ENCODE measurements at regions not wholly inside any gene's neighbourhood (a gene's known extent, or its start where the extent isn't known, plus 50 kb on each side); places are given as distances from the start of the nearest gene placed in this dataset.

DNA sequence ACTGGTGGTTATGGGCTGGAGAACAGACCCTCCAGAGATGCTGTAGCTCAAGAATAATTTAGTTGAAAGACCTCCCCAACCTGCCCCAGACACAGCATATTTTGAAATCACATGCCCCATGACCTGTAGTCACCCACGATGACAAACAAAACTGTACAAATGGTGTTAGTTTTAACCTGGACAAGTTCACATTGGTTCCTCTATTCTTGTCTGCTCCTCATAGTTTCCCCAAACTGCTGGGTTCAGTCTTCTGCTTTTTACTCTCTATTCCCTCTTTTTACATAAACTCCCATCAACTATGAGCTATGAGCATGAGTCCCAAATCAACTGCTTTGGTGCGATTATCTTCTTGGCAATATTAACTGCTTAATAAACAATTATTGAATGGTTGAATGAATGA lies 365.3 kb upstream of the CLINT1 start:
- peaks cover 0 to 5% (median 0%) of the 10 kb centered on the region in 7 donors for H3K9me3 Mint-ChIP-seq
- H3K36me3 Mint-ChIP-seq, result no peaks in the 10 kb centered on the region
- DNase-seq (no peak), ATAC-seq (ENCODE audit: low read depth in 2 of 2) (peak; percentile 61 to 75)
- peak overlapping the region in 1 of 8 donors; percentile 57 for H3K4me3 Mint-ChIP-seq
- peak overlapping the region in 1 of 6 donors; percentile 3 for H3K27ac Mint-ChIP-seq
- H3K27me3 Mint-ChIP-seq, result peaks cover 0 to 3% (median 0%) of the 10 kb centered on the region in 3 donors
- H3K4me1 Mint-ChIP-seq, result peaks cover 7 to 10% (median 8%) of the 10 kb centered on the region in 3 donors

- Mint-ChIP-seq H3K27me3 (peaks cover 0 to 3% (median 0%) of the 10 kb centered on the region in 3 donors), H3K9me3 (peaks cover 0 to 4% (median 0%) of the 10 kb centered on the region in 7 donors), H3K4me1 (peaks cover 7 to 10% (median 8%) of the 10 kb centered on the region in 3 donors), H3K36me3 (no peaks in the 10 kb centered on the region), H3K4me3 (no peak overlapping the region), H3K27ac (no peak overlapping the region)
- no peak for ATAC-seq (ENCODE audit: low read depth in 2 of 2)
- no peak for DNase-seq
These were observed 364.2 kb upstream of the CLINT1 start for GRCh38 chr5:158223054-158223600.

GRCh38 chr5:158212917-158213316 lies 354.0 kb upstream of the CLINT1 start:
- H3K9me3 Mint-ChIP-seq, result peaks cover 0 to 9% (median 2%) of the 10 kb centered on the region in 7 donors
- peaks cover 0 to 8% of the 10 kb centered on the region in 2 donors for H3K36me3 Mint-ChIP-seq

DNA sequence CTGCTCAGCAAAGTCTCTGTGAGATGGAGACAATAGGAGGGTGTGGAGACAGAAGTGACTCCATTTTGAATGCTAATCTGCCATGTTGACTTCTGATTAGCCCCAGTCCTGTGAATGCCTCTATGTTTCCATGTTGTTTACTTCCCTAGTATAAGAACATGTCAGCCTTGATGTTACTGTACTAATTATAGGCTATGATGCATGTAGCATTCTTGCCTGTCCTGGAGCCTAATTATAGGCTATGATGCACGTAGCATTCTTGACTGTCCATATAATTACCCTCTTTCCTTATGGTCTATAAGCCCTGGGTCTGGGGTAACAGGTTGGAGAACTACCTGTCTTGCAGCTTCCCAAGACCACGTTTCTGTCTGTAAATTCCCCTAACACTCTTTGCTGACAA lies 353.3 kb upstream of the CLINT1 start:
- peaks cover 0 to 3% (median 0%) of the 10 kb centered on the region in 3 donors for H3K27me3 Mint-ChIP-seq
- H3K9me3 Mint-ChIP-seq, result peaks cover 0 to 7% (median 2%) of the 10 kb centered on the region in 7 donors
- H3K27ac Mint-ChIP-seq, result peak overlapping the region in 1 of 6 donors; percentile 28
- ATAC-seq (ENCODE audit: low read depth in 2 of 2) (no peak), DNase-seq (no peak)
- no peak overlapping the region for H3K4me3 Mint-ChIP-seq
- peaks cover 0 to 8% of the 10 kb centered on the region in 2 donors for H3K36me3 Mint-ChIP-seq
- H3K4me1 Mint-ChIP-seq, result peaks cover 0 to 6% (median 5%) of the 10 kb centered on the region in 3 donors

More at GRCh38 chr5:158212917-158213316, 354.0 kb upstream of the CLINT1 start:
- ATAC-seq (ENCODE audit: low read depth in 2 of 2) (no peak), DNase-seq (no peak)
- Mint-ChIP-seq H3K4me1 (peaks cover 0 to 6% (median 5%) of the 10 kb centered on the region in 3 donors), H3K4me3 (no peak overlapping the region), H3K27me3 (peaks cover 0 to 3% (median 0%) of the 10 kb centered on the region in 3 donors), H3K27ac (no peak overlapping the region)

GRCh38 chr5:158209219-158209908 lies 350.4 kb upstream of the CLINT1 start:
- Mint-ChIP-seq H3K36me3 (peaks cover 0 to 8% of the 10 kb centered on the region in 2 donors), H3K4me3 (peak overlapping the region in 4 of 8 donors; percentile 6 to 55 (median 41))

GRCh38 chr5:158207733-158208132 lies 348.8 kb upstream of the CLINT1 start:
- H3K27ac Mint-ChIP-seq, result no peak overlapping the region
- peaks cover 0 to 8% of the 10 kb centered on the region in 2 donors for H3K36me3 Mint-ChIP-seq
- H3K4me1 Mint-ChIP-seq, result peaks cover 0 to 11% (median 6%) of the 10 kb centered on the region in 3 donors
- peaks cover 0 to 3% (median 0%) of the 10 kb centered on the region in 3 donors for H3K27me3 Mint-ChIP-seq
- H3K9me3 Mint-ChIP-seq, result peaks cover 0 to 7% (median 2%) of the 10 kb centered on the region in 7 donors
- ATAC-seq (ENCODE audit: low read depth in 2 of 2) (no peak), DNase-seq (no peak)
- H3K4me3 Mint-ChIP-seq, result no peak overlapping the region

More at GRCh38 chr5:158209219-158209908, 350.4 kb upstream of the CLINT1 start:
- Mint-ChIP-seq H3K27me3 (peaks cover 0 to 3% (median 0%) of the 10 kb centered on the region in 3 donors), H3K9me3 (peaks cover 0 to 7% (median 2%) of the 10 kb centered on the region in 7 donors), H3K4me1 (peaks cover 0 to 8% (median 6%) of the 10 kb centered on the region in 3 donors), H3K27ac (peak overlapping the region in 3 of 6 donors; percentile 10 to 80 (median 46))
- ATAC-seq (ENCODE audit: low read depth in 2 of 2), result no peak
- no peak for DNase-seq

DNA sequence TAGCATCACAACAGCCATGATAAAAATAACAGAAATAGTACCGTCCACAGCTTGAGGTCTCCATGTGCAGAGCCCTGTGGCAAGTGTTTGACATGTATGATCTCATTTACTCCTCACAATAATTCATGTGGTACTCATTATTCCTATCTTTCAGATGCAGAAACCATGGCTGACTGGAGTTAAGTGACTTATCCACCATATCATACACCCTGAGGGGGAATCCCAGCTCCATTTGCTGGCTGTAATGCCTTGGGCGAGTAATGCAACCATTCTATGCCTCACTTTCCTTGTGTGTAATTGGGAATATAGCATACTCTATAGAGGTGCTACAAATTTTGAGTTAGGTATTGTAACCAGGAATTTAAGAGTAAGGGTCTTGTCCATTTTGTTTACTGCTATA lies 347.0 kb upstream of the CLINT1 start:
- H3K27me3 Mint-ChIP-seq, result peaks cover 0 to 3% (median 0%) of the 10 kb centered on the region in 3 donors
- peaks cover 0 to 8% of the 10 kb centered on the region in 2 donors for H3K36me3 Mint-ChIP-seq
- DNase-seq (no peak), ATAC-seq (ENCODE audit: low read depth in 2 of 2) (no peak)
- peaks cover 0 to 11% (median 6%) of the 10 kb centered on the region in 3 donors for H3K4me1 Mint-ChIP-seq
- peaks cover 0 to 7% (median 2%) of the 10 kb centered on the region in 7 donors for H3K9me3 Mint-ChIP-seq
- no peak overlapping the region for H3K4me3 Mint-ChIP-seq
- H3K27ac Mint-ChIP-seq, result no peak overlapping the region

DNA sequence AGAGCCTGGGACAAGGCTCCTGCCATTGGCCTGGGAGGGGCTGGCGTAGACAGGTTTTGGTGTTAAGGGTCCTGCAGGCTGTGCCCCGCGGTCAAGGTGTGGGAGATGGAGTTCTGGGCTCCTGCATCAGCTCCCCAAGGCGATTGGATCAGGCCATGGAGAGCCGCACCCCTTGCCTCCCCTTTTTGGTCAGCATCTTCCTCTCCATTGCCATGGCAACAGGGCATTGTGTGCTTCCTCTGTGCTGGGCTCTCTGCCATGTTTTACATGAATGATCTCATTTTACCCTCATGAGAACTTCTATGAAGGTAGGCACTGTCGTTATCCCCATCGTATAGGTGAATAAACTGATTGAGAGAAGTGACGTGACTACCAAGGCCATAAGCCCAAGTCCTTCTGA lies 344.3 kb upstream of the CLINT1 start:
- no peak for ATAC-seq (ENCODE audit: low read depth in 2 of 2)
- no peak overlapping the region for H3K4me3 Mint-ChIP-seq
- no peaks in the 10 kb centered on the region for H3K9me3 Mint-ChIP-seq
- H3K4me1 Mint-ChIP-seq, result peaks cover 9 to 15% (median 14%) of the 10 kb centered on the region in 3 donors
- no peaks in the 10 kb centered on the region for H3K27me3 Mint-ChIP-seq
- H3K36me3 Mint-ChIP-seq, result no peaks in the 10 kb centered on the region
- DNase-seq, result no peak
- H3K27ac Mint-ChIP-seq, result no peak overlapping the region

GRCh38 chr5:158202801-158203200 lies 343.9 kb upstream of the CLINT1 start:
- Mint-ChIP-seq H3K27ac (no peak overlapping the region), H3K36me3 (no peaks in the 10 kb centered on the region), H3K4me1 (peaks cover 13 to 20% (median 18%) of the 10 kb centered on the region in 3 donors), H3K4me3 (no peak overlapping the region), H3K27me3 (no peaks in the 10 kb centered on the region), H3K9me3 (no peaks in the 10 kb centered on the region)
- ATAC-seq (ENCODE audit: low read depth in 2 of 2) (no peak), DNase-seq (no peak)

- Mint-ChIP-seq H3K27me3 (no peaks in the 10 kb centered on the region), H3K9me3 (peaks cover 0 to 2% (median 0%) of the 10 kb centered on the region in 7 donors)
- ATAC-seq (ENCODE audit: low read depth in 2 of 2), result no peak
These were observed 341.7 kb upstream of the CLINT1 start for GRCh38 chr5:158200619-158201018.

GRCh38 chr5:158198636-158199035 lies 339.7 kb upstream of the CLINT1 start:
- peak overlapping the region in 6 of 8 donors; percentile 46 to 77 (median 60) for H3K4me3 Mint-ChIP-seq
- H3K9me3 Mint-ChIP-seq, result peaks cover 0 to 2% (median 0%) of the 10 kb centered on the region in 7 donors
- DNase-seq (peak; percentile 60), ATAC-seq (ENCODE audit: low read depth in 2 of 2) (peak; percentile 76 to 77)
- no peaks in the 10 kb centered on the region for H3K27me3 Mint-ChIP-seq
- H3K27ac Mint-ChIP-seq, result peak overlapping the region; percentile 37 to 93 (median 76)
- no peaks in the 10 kb centered on the region for H3K36me3 Mint-ChIP-seq
- peaks cover 48 to 57% (median 54%) of the 10 kb centered on the region in 3 donors for H3K4me1 Mint-ChIP-seq

More at GRCh38 chr5:158200619-158201018, 341.7 kb upstream of the CLINT1 start:
- H3K4me1 Mint-ChIP-seq, result peaks cover 34 to 38% (median 34%) of the 10 kb centered on the region in 3 donors
- H3K27ac Mint-ChIP-seq, result peak overlapping the region in 2 of 6 donors; percentile 16 to 55
- H3K4me3 Mint-ChIP-seq, result no peak overlapping the region
- DNase-seq, result no peak
- no peaks in the 10 kb centered on the region for H3K36me3 Mint-ChIP-seq

GRCh38 chr5:158195416-158196210 lies 336.7 kb upstream of the CLINT1 start:
- H3K27ac Mint-ChIP-seq, result peak overlapping the region in 4 of 6 donors; percentile 45 to 81 (median 58)
- no peaks in the 10 kb centered on the region for H3K36me3 Mint-ChIP-seq
- no peaks in the 10 kb centered on the region for H3K27me3 Mint-ChIP-seq
- H3K4me1 Mint-ChIP-seq, result peaks cover 45 to 58% (median 54%) of the 10 kb centered on the region in 3 donors
- no peak for DNase-seq
- peak overlapping the region in 1 of 8 donors; percentile 15 for H3K4me3 Mint-ChIP-seq
- ATAC-seq (ENCODE audit: low read depth in 2 of 2), result no peak
- peaks cover 0 to 6% (median 2%) of the 10 kb centered on the region in 7 donors for H3K9me3 Mint-ChIP-seq

- Mint-ChIP-seq H3K9me3 (peaks cover 0 to 6% (median 2%) of the 10 kb centered on the region in 7 donors), H3K4me3 (peak overlapping the region in 7 of 8 donors; percentile 64 to 89 (median 78)), H3K27me3 (no peaks in the 10 kb centered on the region), H3K36me3 (no peaks in the 10 kb centered on the region), H3K27ac (peak overlapping the region; percentile 20 to 93 (median 79)), H3K4me1 (peaks cover 45 to 58% (median 54%) of the 10 kb centered on the region in 3 donors)
- ATAC-seq (ENCODE audit: low read depth in 2 of 2), result peak; percentile 73 to 76
- peak; percentile 67 for DNase-seq
These were observed 335.6 kb upstream of the CLINT1 start for GRCh38 chr5:158194561-158194976.
